DND-41 (cell line): ENCODE measurements at regions not wholly inside any gene's neighbourhood (a gene's known extent, or its start where the extent isn't known, plus 50 kb on each side); places are given as distances from the start of the nearest gene placed in this dataset.
"Not testable (repeated sequence)": the region's sequence is repeated elsewhere in the genome, so short reads cannot be mapped to it uniquely, and the experiment has no call there.

Experiments
- ATAC-seq: fragments of 200-7000 bp; cut with Tn5 transposase; 3 replicates; pipeline ENCODE4 v1.9.1; 2021; ENCODE audit warnings: low read depth; ENCODE audit not compliant: insufficient read depth
- DNase-seq: peaks from one replicate; pipeline ENCODE4 v3.0.0-alpha.2; 2020
- H2AFZ ChIP-seq: 2 replicates; pipeline ENCODE4 v1.6.0; 2012; ENCODE audit warnings: low read depth, low read length
- H3K27ac ChIP-seq: 2 replicates; pipeline ENCODE4 v1.5.1; 2012; ENCODE audit warnings: low read length, inconsistent platforms
- H3K27me3 ChIP-seq: fragments of 200-600 bp; sonication (generic); 2 replicates; pipeline ENCODE4 v1.6.0; 2012; ENCODE audit warnings: low read length, mild to moderate bottlenecking, inconsistent platforms; ENCODE audit not compliant: insufficient read depth, poor library complexity
- H3K36me3 ChIP-seq: 2 replicates; pipeline ENCODE4 v1.5.1; 2012; ENCODE audit warnings: low read length, inconsistent platforms; ENCODE audit not compliant: insufficient read depth
- H3K4me1 ChIP-seq: 2 replicates; pipeline ENCODE4 v1.5.1; 2012; ENCODE audit warnings: mild to moderate bottlenecking, low read length; ENCODE audit not compliant: insufficient read depth
- H3K4me2 ChIP-seq: 2 replicates; pipeline ENCODE4 v1.6.0; 2012; ENCODE audit warnings: mild to moderate bottlenecking, moderate library complexity, low read length, inconsistent platforms; ENCODE audit not compliant: insufficient read depth
- H3K4me3 ChIP-seq, 2 experiments: fragments of 200-600 bp in 1 of 2; shearing (Covaris generic) in 1 of 2; 2 replicates each; pipeline ENCODE4 v1.5.1; 2012 to 2016; ENCODE audit warnings: inconsistent platforms in 2 of 2, low read length in 2 of 2, mild to moderate bottlenecking in 2 of 2, low read depth in 1 of 2, moderate library complexity in 1 of 2
- H3K79me2 ChIP-seq: 2 replicates; pipeline ENCODE4 v1.6.0; 2012; ENCODE audit warnings: low read length, inconsistent platforms; ENCODE audit not compliant: insufficient read depth
- H3K9ac ChIP-seq: 2 replicates; pipeline ENCODE4 v1.6.0; 2012; ENCODE audit warnings: low read depth, mild to moderate bottlenecking, inconsistent platforms, low read length, moderate library complexity
- H3K9me3 ChIP-seq: 2 replicates; pipeline ENCODE4 v1.5.1; 2012; ENCODE audit warnings: low read length, moderate library complexity, mild to moderate bottlenecking, inconsistent platforms; ENCODE audit not compliant: insufficient read depth, severe bottlenecking
- H4K20me1 ChIP-seq: 2 replicates; pipeline ENCODE4 v1.6.0; 2012; ENCODE audit warnings: low read length; ENCODE audit not compliant: insufficient read depth
- CTCF ChIP-seq: IDR thresholded peaks from 2 replicates; pipeline ENCODE4 v1.5.1; 2012; ENCODE audit warnings: borderline replicate concordance, low read length, moderate library complexity, mild to moderate bottlenecking; ENCODE audit not compliant: poor library complexity, severe bottlenecking; ENCODE audit errors: extremely low read depth
- EZH2 ChIP-seq: IDR thresholded peaks from 3 replicates; pipeline ENCODE4 v1.6.1; 2012; ENCODE audit warnings: borderline replicate concordance, low read depth, mild to moderate bottlenecking, moderate library complexity, low read length, inconsistent platforms; ENCODE audit not compliant: severe bottlenecking

- no peak for ATAC-seq
- Histone ChIP-seq H3K79me2 (no peaks in the 10 kb centered on the region), H3K4me3 (no peak overlapping the region), H3K4me2 (no peak overlapping the region), H4K20me1 (no peaks in the 10 kb centered on the region), H3K27ac (no peak overlapping the region), H3K9ac (no peak overlapping the region), H3K4me1 (no peaks in the 10 kb centered on the region), H3K27me3 (no peaks in the 10 kb centered on the region), H3K36me3 (no peaks in the 10 kb centered on the region), H2AFZ (no peak overlapping the region), H3K9me3 (peaks cover 2% of the 10 kb centered on the region)
- TF ChIP-seq EZH2 (no peak), CTCF (no peak)
- DNase-seq: no peak
Measured at GRCh38 chr2:122710049-122710448, 954.6 kb downstream of the TSN start.

- no peaks in the 10 kb centered on the region for H3K4me1 ChIP-seq
- no peak overlapping the region for H3K4me3 ChIP-seq
- no peak overlapping the region for H3K27ac ChIP-seq
- H4K20me1 ChIP-seq: no peaks in the 10 kb centered on the region
- H3K4me2 ChIP-seq: no peak overlapping the region
- H3K36me3 ChIP-seq: no peaks in the 10 kb centered on the region
- TF ChIP-seq CTCF (no peak), EZH2 (no peak)
- H3K9ac ChIP-seq: no peak overlapping the region
- no peak overlapping the region for H2AFZ ChIP-seq
- ATAC-seq (no peak), DNase-seq (no peak)
- peaks cover 2% of the 10 kb centered on the region for H3K9me3 ChIP-seq
- H3K79me2 ChIP-seq: no peaks in the 10 kb centered on the region
- no peaks in the 10 kb centered on the region for H3K27me3 ChIP-seq
Measured at GRCh38 chr2:122713800-122714199, 958.3 kb downstream of the TSN start.

GRCh38 chr2:122720822-122721221, 965.4 kb downstream of the TSN start:
- H2AFZ ChIP-seq, H3K79me2 ChIP-seq, H3K27ac ChIP-seq, H3K4me1 ChIP-seq, H3K9me3 ChIP-seq, H3K4me3 ChIP-seq, H3K27me3 ChIP-seq, H4K20me1 ChIP-seq, ATAC-seq, DNase-seq, H3K4me2 ChIP-seq, H3K36me3 ChIP-seq, H3K9ac ChIP-seq: not testable (repeated sequence)

- Histone ChIP-seq H3K27me3 (no peaks in the 10 kb centered on the region), H3K4me3 (no peak overlapping the region), H4K20me1 (no peaks in the 10 kb centered on the region), H3K79me2 (no peaks in the 10 kb centered on the region), H3K4me2 (no peak overlapping the region), H3K9ac (no peak overlapping the region), H3K27ac (no peak overlapping the region), H3K9me3 (no peaks in the 10 kb centered on the region), H3K36me3 (no peaks in the 10 kb centered on the region), H2AFZ (no peak overlapping the region), H3K4me1 (no peaks in the 10 kb centered on the region)
- no peak for ATAC-seq
- TF ChIP-seq EZH2: no peak
- no peak for TF ChIP-seq CTCF
- no peak for DNase-seq
Measured at GRCh38 chr2:122734766-122735424, 979.4 kb downstream of the TSN start.
